B cell (primary cell): ENCODE measurements at regions not wholly inside any gene's neighbourhood (a gene's known extent, or its start where the extent isn't known, plus 50 kb on each side); places are given as distances from the start of the nearest gene placed in this dataset.

ENCODE experiments used
- ATAC-seq: fragments of 200-7000 bp; cut with Tn5 transposase; one replicate; pipeline ENCODE4 v1.10.0; 2021; ENCODE audit warnings: low read depth, mild to moderate bottlenecking, moderate number of reproducible peaks, moderate library complexity
- CTCF ChIA-PET: fragments of 350-600 bp; sonication (Branson Sonifier 250); formaldehyde crosslinking; loops from one replicate; lab custom pipeline; 2021; ENCODE audit warnings: antibody characterized with exemption, inconsistent platforms; lab: Charles Lee
- POLR2A ChIA-PET: fragments of 350-600 bp; sonication (Branson Sonifier 250); formaldehyde crosslinking; loops from one replicate; lab custom pipeline; 2021; ENCODE audit warnings: antibody characterized with exemption; lab: Charles Lee
- DNase-seq: peaks from one replicate; pipeline ENCODE4 v3.0.0; 2013
- H2AFZ ChIP-seq: 2 replicates; pipeline ENCODE4 v1.6.1; 2012; ENCODE audit warnings: mild to moderate bottlenecking, low read depth, low read length; ENCODE audit not compliant: insufficient read depth, poor library complexity, severe bottlenecking
- H3K27ac ChIP-seq, 2 donors: 1 replicate in 1 of 2; 2 replicates in 1 of 2; pipeline ENCODE4 v1.5.1; 2012 to 2013; ENCODE audit warnings: low read length in 2 of 2, mild to moderate bottlenecking in 2 of 2, moderate library complexity in 1 of 2
- H3K27me3 ChIP-seq, 4 experiments: fragments of 200-600 bp in 1 of 4; sonication (generic) in 1 of 4; replicated peaks in 1 of 4; 1 replicate in 2 of 4; 2 replicates in 2 of 4; pipeline versions ENCODE4 v1.6.1 to v1.7.0; 2013 to 2016; ENCODE audit warnings: low read length in 3 of 4, mild to moderate bottlenecking in 2 of 4, mixed read lengths in 1 of 4, moderate library complexity in 1 of 4; ENCODE audit not compliant: insufficient read depth in 4 of 4, control insufficient read depth in 3 of 4; ENCODE audit errors: control extremely low read depth in 1 of 4
- H3K36me3 ChIP-seq, 2 experiments: replicated peaks in 1 of 2; 1 replicate in 1 of 2; 2 replicates in 1 of 2; pipeline versions ENCODE4 v1.6.1 to v1.7.1; 2013; ENCODE audit warnings: low read length in 1 of 2; ENCODE audit not compliant: insufficient read depth in 2 of 2, control insufficient read depth in 1 of 2; ENCODE audit errors: control extremely low read depth in 1 of 2, extremely low read depth in 1 of 2
- H3K4me1 ChIP-seq, 2 donors: fragments of 200-600 bp in 1 of 2; sonication (generic) in 1 of 2; 1 replicate in 1 of 2; 2 replicates in 1 of 2; pipeline versions ENCODE4 v1.5.1 to v1.6.1; 2013 to 2017; ENCODE audit warnings: low read length in 2 of 2; ENCODE audit not compliant: control insufficient read depth in 2 of 2, insufficient read depth in 2 of 2
- H3K4me2 ChIP-seq: replicated peaks from 2 replicates; pipeline ENCODE3; 2012; ENCODE audit warnings: mild to moderate bottlenecking, low read depth, low read length; ENCODE audit not compliant: poor library complexity, severe bottlenecking
- H3K4me3 ChIP-seq, 5 experiments: fragments of 200-600 bp in 1 of 5; sonication (generic) in 1 of 5; 1 replicate in 3 of 5; 2 replicates in 2 of 5; pipeline versions ENCODE4 v1.5.1 to v1.7.0; 2011 to 2016; ENCODE audit warnings: low read length in 4 of 5, mild to moderate bottlenecking in 4 of 5, low read depth in 2 of 5, control low read depth in 1 of 5, moderate library complexity in 1 of 5; ENCODE audit not compliant: insufficient read depth in 1 of 5; ENCODE audit errors: control extremely low read depth in 1 of 5, extremely low read depth in 1 of 5
- H3K79me2 ChIP-seq: fragments of 200-600 bp; sonication (generic); one replicate; pipeline ENCODE4 v1.6.0; 2016; ENCODE audit warnings: low read length; ENCODE audit not compliant: control insufficient read depth, insufficient read depth
- H3K9ac ChIP-seq: fragments of 200-600 bp; sonication (generic); 2 replicates; pipeline ENCODE4 v1.6.1; 2017; ENCODE audit warnings: mild to moderate bottlenecking, low read length, moderate library complexity
- H3K9me3 ChIP-seq, 3 donors: one replicate each; pipeline versions ENCODE4 v1.6.1 to v1.7.1; 2013; ENCODE audit warnings: low read length in 2 of 3; ENCODE audit not compliant: control insufficient read depth in 2 of 3, insufficient read depth in 1 of 3; ENCODE audit errors: control extremely low read depth in 1 of 3
- H4K20me1 ChIP-seq: 2 replicates; pipeline ENCODE4 v1.6.0; 2012; ENCODE audit warnings: mild to moderate bottlenecking, low read length; ENCODE audit not compliant: insufficient read depth, control insufficient read depth, poor library complexity, severe bottlenecking
- H3K27ac Mint-ChIP-seq: one replicate; pipeline ENCODE4 v1.8.0; 2021; ENCODE audit warnings: mixed read lengths
- H3K27me3 Mint-ChIP-seq: one replicate; pipeline ENCODE4 v1.8.0; 2021; ENCODE audit warnings: mixed read lengths
- H3K4me1 Mint-ChIP-seq: one replicate; pipeline ENCODE4 v1.8.0; 2021; ENCODE audit warnings: mixed read lengths
- H3K4me3 Mint-ChIP-seq: one replicate; pipeline ENCODE4 v1.8.0; 2021; ENCODE audit warnings: mixed read lengths
- H3K9me3 Mint-ChIP-seq: one replicate; pipeline ENCODE4 v1.8.0; 2022; ENCODE audit warnings: mixed read lengths; ENCODE audit not compliant: insufficient read depth
- CTCF ChIP-seq: fragments of 200-600 bp; IDR thresholded peaks from one replicate; pipeline ENCODE4 v1.8.0; 2022; ENCODE audit warnings: antibody characterized with exemption, mild to moderate bottlenecking
- EZH2 ChIP-seq: IDR thresholded peaks from 2 replicates; pipeline ENCODE4 v1.6.1; 2012; ENCODE audit warnings: borderline replicate concordance, low read depth, mild to moderate bottlenecking, moderate library complexity, low read length; ENCODE audit not compliant: insufficient read depth, poor library complexity, severe bottlenecking
- WGBS: methylation state at CpG from one replicate; pipeline ENCODE4 v1.1.5; 2013; ENCODE audit warnings: missing lambda C conversion rate; ENCODE audit not compliant: insufficient coverage; 5-methylcytosine and 5-hydroxymethylcytosine counted together
- intact Hi-C: fragments of 100-400 bp; cut with micrococcal nuclease; formaldehyde crosslinking; loops from one replicate; pipeline ENCODE4 v1.10.0; 2022

GRCh38 chr20:58044286-58044685 lies 184.2 kb downstream of the ANKRD60 start:
- Mint-ChIP-seq H3K4me3 (no peak overlapping the region), H3K9me3 (no peaks in the 10 kb centered on the region), H3K27ac (no peak overlapping the region), H3K27me3 (peaks cover 26% of the 10 kb centered on the region), H3K4me1 (no peaks in the 10 kb centered on the region)
- ChIA-PET CTCF (no interaction called here), POLR2A (no interaction called here)
- Histone ChIP-seq H4K20me1 (no peaks in the 10 kb centered on the region), H3K4me3 (no peak overlapping the region), H3K27me3 (no peaks in the 10 kb centered on the region), H3K4me1 (no peaks in the 10 kb centered on the region), H3K9ac (no peak overlapping the region), H2AFZ (no peak overlapping the region), H3K4me2 (no peak overlapping the region), H3K9me3 (no peaks in the 10 kb centered on the region), H3K79me2 (no peaks in the 10 kb centered on the region), H3K27ac (no peak overlapping the region), H3K36me3 (no peaks in the 10 kb centered on the region)
- ATAC-seq (no peak), DNase-seq (no peak)
- intact Hi-C loops, result no loop called here
- 82% methylated on average over 6 of the region's 6 CpGs for WGBS
- no peak for TF ChIP-seq CTCF
- TF ChIP-seq EZH2, result no peak

GRCh38 chr20:58043236-58044140 lies 185.0 kb downstream of the ANKRD60 start:
- Histone ChIP-seq H3K4me3 (no peak overlapping the region), H3K27me3 (no peaks in the 10 kb centered on the region), H3K27ac (no peak overlapping the region), H3K36me3 (no peaks in the 10 kb centered on the region), H4K20me1 (no peaks in the 10 kb centered on the region), H3K79me2 (no peaks in the 10 kb centered on the region), H3K4me2 (no peak overlapping the region), H2AFZ (no peak overlapping the region), H3K4me1 (no peaks in the 10 kb centered on the region), H3K9me3 (peaks cover 0 to 1% (median 0%) of the 10 kb centered on the region in 3 donors), H3K9ac (no peak overlapping the region)
- no peaks in the 10 kb centered on the region for H3K9me3 Mint-ChIP-seq
- WGBS, result 86% methylated on average over 17 of the region's 17 CpGs
- no peak overlapping the region for H3K27ac Mint-ChIP-seq
- no peaks in the 10 kb centered on the region for H3K4me1 Mint-ChIP-seq
- H3K27me3 Mint-ChIP-seq, result peaks cover 25% of the 10 kb centered on the region
- POLR2A ChIA-PET, result no interaction called here
- no peak overlapping the region for H3K4me3 Mint-ChIP-seq
- CTCF ChIA-PET, result no interaction called here
- intact Hi-C loops, result no loop called here
- ATAC-seq, result no peak
- no peak for DNase-seq
- TF ChIP-seq EZH2 (no peak), CTCF (no peak)
